Trophoblast cell (in vitro differentiated cells and primary cell): ENCODE measurements at regions not wholly inside any gene's neighbourhood (a gene's known extent, or its start where the extent isn't known, plus 50 kb on each side); places are given as distances from the start of the nearest gene placed in this dataset.
"Not testable (repeated sequence)": the region's sequence is repeated elsewhere in the genome, so short reads cannot be mapped to it uniquely, and the experiment has no call there.

ENCODE experiments used
- DNase-seq, 2 donors: peaks; one replicate each; pipeline ENCODE4 v3.0.0-alpha.2; 2016
- H2AFZ ChIP-seq: 2 replicates; pipeline ENCODE4 v1.6.1; 2013; ENCODE audit warnings: low read length, moderate library complexity, mild to moderate bottlenecking; ENCODE audit not compliant: insufficient read depth, poor library complexity
- H2AK5ac ChIP-seq: 2 replicates; pipeline ENCODE4 v1.6.1; 2013; ENCODE audit warnings: mild to moderate bottlenecking, low read length
- H2BK120ac ChIP-seq: 2 replicates; pipeline ENCODE4 v1.6.1; 2013; ENCODE audit warnings: low read length, mild to moderate bottlenecking, moderate library complexity; ENCODE audit not compliant: insufficient read depth, poor library complexity
- H2BK12ac ChIP-seq: 2 replicates; pipeline ENCODE4 v1.6.1; 2013; ENCODE audit warnings: mild to moderate bottlenecking, low read length, moderate library complexity
- H2BK5ac ChIP-seq: 2 replicates; pipeline ENCODE4 v1.6.1; 2013; ENCODE audit warnings: low read length, low read depth, moderate library complexity, mild to moderate bottlenecking; ENCODE audit not compliant: poor library complexity
- H3K14ac ChIP-seq: 2 replicates; pipeline ENCODE4 v1.6.1; 2013; ENCODE audit warnings: mild to moderate bottlenecking, low read length
- H3K18ac ChIP-seq: 2 replicates; pipeline ENCODE4 v1.6.1; 2013; ENCODE audit warnings: mild to moderate bottlenecking, low read length
- H3K23ac ChIP-seq: 2 replicates; pipeline ENCODE4 v1.6.1; 2013; ENCODE audit warnings: low read length
- H3K27ac ChIP-seq: 2 replicates; pipeline ENCODE4 v1.5.1; 2013; ENCODE audit warnings: low read depth, mild to moderate bottlenecking, inconsistent platforms, low read length, moderate library complexity
- H3K27me3 ChIP-seq: 2 replicates; pipeline ENCODE4 v1.6.1; 2013; ENCODE audit warnings: inconsistent platforms, mild to moderate bottlenecking, low read length, moderate library complexity; ENCODE audit not compliant: insufficient read depth
- H3K36me3 ChIP-seq, 2 experiments: 1 replicate in 1 of 2; 2 replicates in 1 of 2; pipeline ENCODE4 v1.6.1; 2013; ENCODE audit warnings: low read length in 2 of 2, mild to moderate bottlenecking in 2 of 2, moderate library complexity in 1 of 2; ENCODE audit not compliant: insufficient read depth in 2 of 2, control insufficient read depth in 1 of 2
- H3K4ac ChIP-seq: 2 replicates; pipeline ENCODE4 v1.6.1; 2013; ENCODE audit warnings: low read depth, mild to moderate bottlenecking, low read length, moderate library complexity
- H3K4me1 ChIP-seq, 2 experiments: 1 replicate in 1 of 2; 2 replicates in 1 of 2; pipeline ENCODE4 v1.6.1; 2013; ENCODE audit warnings: low read length in 2 of 2, mild to moderate bottlenecking in 2 of 2, moderate library complexity in 1 of 2; ENCODE audit not compliant: insufficient read depth in 2 of 2, control insufficient read depth in 1 of 2
- H3K4me2 ChIP-seq: 2 replicates; pipeline ENCODE4 v1.6.1; 2013; ENCODE audit warnings: inconsistent platforms, mild to moderate bottlenecking, low read length, moderate library complexity
- H3K4me3 ChIP-seq: 2 replicates; pipeline ENCODE4 v1.5.1; 2013; ENCODE audit warnings: mild to moderate bottlenecking, low read depth, low read length, inconsistent platforms
- H3K79me1 ChIP-seq: one replicate; pipeline ENCODE4 v1.6.1; 2013; ENCODE audit warnings: low read length
- H3K79me2 ChIP-seq: 2 replicates; pipeline ENCODE4 v1.6.1; 2013; ENCODE audit warnings: low read length, mild to moderate bottlenecking; ENCODE audit not compliant: control insufficient read depth, insufficient read depth, poor library complexity
- H3K9ac ChIP-seq: 2 replicates; pipeline ENCODE4 v1.6.1; 2013; ENCODE audit warnings: mild to moderate bottlenecking, low read length
- H3K9me3 ChIP-seq: 2 replicates; pipeline ENCODE4 v1.6.1; 2013; ENCODE audit warnings: low read depth, mild to moderate bottlenecking, control low read depth, inconsistent platforms, low read length; ENCODE audit not compliant: insufficient read depth
- H4K12ac ChIP-seq: 2 replicates; pipeline ENCODE4 v1.6.1; 2013; ENCODE audit warnings: low read depth, mild to moderate bottlenecking, low read length, moderate library complexity
- H4K8ac ChIP-seq: 2 replicates; pipeline ENCODE4 v1.6.1; 2013; ENCODE audit warnings: low read depth, mild to moderate bottlenecking, low read length, moderate library complexity
- H4K91ac ChIP-seq: one replicate; pipeline ENCODE4 v1.6.1; 2013; ENCODE audit warnings: low read depth, mild to moderate bottlenecking, low read length, moderate library complexity
- WGBS: extraction: QIAGEN DNeasy Blood & Tissue Kit; methylation state at CpG from one replicate; pipeline ENCODE4 v1.1.7; 2013; ENCODE audit warnings: missing lambda C conversion rate; ENCODE audit not compliant: insufficient read length, insufficient coverage; ENCODE audit errors: extremely low coverage; 5-methylcytosine and 5-hydroxymethylcytosine counted together

GRCh38 chr1:118535901-118536300 lies 350.9 kb upstream of the SPAG17 start:
- no peaks in the 10 kb centered on the region for H3K27me3 ChIP-seq
- H3K23ac ChIP-seq: no peak overlapping the region
- no peak overlapping the region for H4K8ac ChIP-seq
- WGBS: no CpG with 5 or more reads among the region's 3 CpGs
- H3K79me2 ChIP-seq: no peaks in the 10 kb centered on the region
- no peak overlapping the region for H2BK120ac ChIP-seq
- no peaks in the 10 kb centered on the region for H3K9me3 ChIP-seq
- no peak for DNase-seq
- no peaks in the 10 kb centered on the region for H3K36me3 ChIP-seq
- peaks cover 0 to 5% of the 10 kb centered on the region in 2 experiments for H3K4me1 ChIP-seq
- no peak overlapping the region for H3K4me2 ChIP-seq
- H3K14ac ChIP-seq: no peak overlapping the region
- H4K12ac ChIP-seq: no peak overlapping the region
- no peak overlapping the region for H2BK5ac ChIP-seq
- H3K27ac ChIP-seq: no peak overlapping the region
- no peak overlapping the region for H4K91ac ChIP-seq
- no peaks in the 10 kb centered on the region for H3K79me1 ChIP-seq
- H2AK5ac ChIP-seq: no peak overlapping the region
- no peak overlapping the region for H3K4ac ChIP-seq
- no peak overlapping the region for H3K9ac ChIP-seq
- no peak overlapping the region for H3K18ac ChIP-seq
- no peak overlapping the region for H3K4me3 ChIP-seq
- H2AFZ ChIP-seq: no peak overlapping the region
- H2BK12ac ChIP-seq: no peak overlapping the region

- not testable (repeated sequence) for H3K9me3 ChIP-seq, DNase-seq, H3K4ac ChIP-seq, H3K14ac ChIP-seq, H3K79me1 ChIP-seq, H2BK5ac ChIP-seq, H3K4me1 ChIP-seq, H3K23ac ChIP-seq, H3K4me3 ChIP-seq, H3K27me3 ChIP-seq, H3K27ac ChIP-seq, H3K9ac ChIP-seq, H4K12ac ChIP-seq, H3K36me3 ChIP-seq, H2AK5ac ChIP-seq, H4K8ac ChIP-seq, H2BK120ac ChIP-seq, H3K18ac ChIP-seq, H3K79me2 ChIP-seq, H4K91ac ChIP-seq, H2AFZ ChIP-seq, H3K4me2 ChIP-seq, H2BK12ac ChIP-seq
- WGBS: no CpG with 5 or more reads among the region's 1 CpG
Observed at GRCh38 chr1:118511922-118512321, 326.9 kb upstream of the SPAG17 start.

- no peak overlapping the region for H2AK5ac ChIP-seq
- no peak overlapping the region for H3K23ac ChIP-seq
- no CpG with 5 or more reads among the region's 4 CpGs for WGBS
- no peak for DNase-seq
- H3K79me1 ChIP-seq: peaks cover 2% of the 10 kb centered on the region
- H3K27ac ChIP-seq: no peak overlapping the region
- H2AFZ ChIP-seq: no peak overlapping the region
- no peak overlapping the region for H3K4me3 ChIP-seq
- H3K14ac ChIP-seq: no peak overlapping the region
- no peaks in the 10 kb centered on the region for H3K27me3 ChIP-seq
- H4K8ac ChIP-seq: no peak overlapping the region
- no peak overlapping the region for H3K18ac ChIP-seq
- no peaks in the 10 kb centered on the region for H3K79me2 ChIP-seq
- H3K9ac ChIP-seq: no peak overlapping the region
- H4K91ac ChIP-seq: no peak overlapping the region
- no peak overlapping the region for H2BK12ac ChIP-seq
- no peaks in the 10 kb centered on the region for H3K36me3 ChIP-seq
- H3K4me2 ChIP-seq: no peak overlapping the region
- peaks cover 4% of the 10 kb centered on the region in 2 experiments for H3K4me1 ChIP-seq
- H2BK120ac ChIP-seq: no peak overlapping the region
- H4K12ac ChIP-seq: no peak overlapping the region
- H3K4ac ChIP-seq: no peak overlapping the region
- H2BK5ac ChIP-seq: no peak overlapping the region
- H3K9me3 ChIP-seq: no peaks in the 10 kb centered on the region
Observed at GRCh38 chr1:118504867-118505266, 319.8 kb upstream of the SPAG17 start.

- Histone ChIP-seq H4K12ac (no peak overlapping the region), H3K9me3 (no peaks in the 10 kb centered on the region), H3K23ac (no peak overlapping the region), H2BK5ac (no peak overlapping the region), H3K14ac (peak overlapping the region; percentile 70), H3K79me2 (no peaks in the 10 kb centered on the region), H3K4me2 (no peak overlapping the region), H2BK120ac (peak overlapping the region; percentile 38), H4K8ac (no peak overlapping the region), H3K36me3 (no peaks in the 10 kb centered on the region), H3K79me1 (peaks cover 2% of the 10 kb centered on the region), H2AK5ac (no peak overlapping the region), H3K27me3 (no peaks in the 10 kb centered on the region), H3K27ac (no peak overlapping the region), H3K4me1 (peaks cover 4% of the 10 kb centered on the region in 2 experiments), H2AFZ (no peak overlapping the region), H3K9ac (no peak overlapping the region), H3K18ac (no peak overlapping the region), H4K91ac (no peak overlapping the region), H3K4me3 (no peak overlapping the region), H3K4ac (no peak overlapping the region), H2BK12ac (no peak overlapping the region)
- no peak for DNase-seq
- no CpG with 5 or more reads among the region's 2 CpGs for WGBS
Observed at GRCh38 chr1:118504221-118504644, 319.2 kb upstream of the SPAG17 start.
